HG03354 (cell line): ENCODE measurements at regions not wholly inside any gene's neighbourhood (a gene's known extent, or its start where the extent isn't known, plus 50 kb on each side); places are given as distances from the start of the nearest gene placed in this dataset.

Source experiments
- ATAC-seq: cut with Tn5 transposase; IDR thresholded peaks from one replicate; pipeline ENCODE4 v1.9.1; 2021; ENCODE audit warnings: mild to moderate bottlenecking; ENCODE audit not compliant: unreplicated experiment, poor library complexity, severe bottlenecking

DNA sequence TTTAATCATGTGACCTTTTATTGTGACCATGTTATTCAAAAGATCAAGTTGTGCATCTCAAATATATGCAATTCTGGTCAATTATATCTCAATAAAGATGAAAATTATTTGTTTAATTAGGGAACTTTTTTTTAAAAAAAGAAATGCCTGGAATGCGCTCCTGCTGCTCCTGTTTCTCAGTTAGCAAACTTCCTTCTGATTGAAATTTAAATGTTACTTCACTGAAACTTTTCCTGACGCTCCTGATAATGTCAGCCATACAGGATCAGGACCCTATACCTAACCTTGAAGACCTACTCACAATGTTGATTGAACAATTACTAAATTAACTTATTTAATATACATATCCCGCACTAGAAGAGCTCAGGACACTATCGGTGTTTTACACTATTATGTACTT lies 190.4 kb downstream of the MACC1 start:
- ATAC-seq, result no peak

DNA sequence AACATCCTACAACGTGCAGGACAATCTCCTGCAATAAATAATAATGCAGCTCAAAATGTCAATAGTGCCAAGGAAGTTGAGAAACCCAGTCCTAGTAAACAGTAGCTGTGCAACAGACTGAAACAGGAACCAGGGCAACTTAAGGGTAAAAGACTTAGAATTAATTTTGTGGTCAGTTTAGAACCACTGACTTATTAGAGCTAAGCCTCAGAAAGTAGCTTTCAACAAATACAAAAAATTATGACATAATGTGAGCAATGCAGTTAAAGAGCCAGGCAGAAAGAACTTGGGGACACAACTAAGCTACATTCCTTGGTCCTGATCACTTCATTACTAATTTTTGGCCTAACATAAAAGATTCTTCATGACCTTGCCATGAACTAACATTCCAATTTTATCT lies 195.4 kb downstream of the MACC1 start:
- ATAC-seq, result peak; percentile 89

DNA sequence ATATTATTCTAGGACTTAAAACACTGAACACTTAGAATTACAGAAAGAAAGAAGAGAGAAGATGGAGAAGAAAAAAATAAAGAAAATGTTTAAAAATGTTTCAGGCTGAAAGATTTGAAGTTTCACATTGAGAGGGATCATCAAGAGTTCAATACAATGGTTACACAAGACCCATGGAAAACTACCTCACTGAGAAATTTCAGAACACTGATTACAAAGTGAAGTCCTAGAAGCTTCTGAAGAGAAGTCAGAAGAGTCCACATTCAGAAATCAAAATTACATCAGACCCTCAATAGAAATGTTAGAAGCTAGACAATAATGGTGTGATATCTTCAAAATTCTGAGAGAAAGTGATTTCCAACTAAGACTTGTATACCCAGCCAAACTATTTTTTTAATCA lies 196.1 kb downstream of the MACC1 start:
- ATAC-seq, result no peak

DNA sequence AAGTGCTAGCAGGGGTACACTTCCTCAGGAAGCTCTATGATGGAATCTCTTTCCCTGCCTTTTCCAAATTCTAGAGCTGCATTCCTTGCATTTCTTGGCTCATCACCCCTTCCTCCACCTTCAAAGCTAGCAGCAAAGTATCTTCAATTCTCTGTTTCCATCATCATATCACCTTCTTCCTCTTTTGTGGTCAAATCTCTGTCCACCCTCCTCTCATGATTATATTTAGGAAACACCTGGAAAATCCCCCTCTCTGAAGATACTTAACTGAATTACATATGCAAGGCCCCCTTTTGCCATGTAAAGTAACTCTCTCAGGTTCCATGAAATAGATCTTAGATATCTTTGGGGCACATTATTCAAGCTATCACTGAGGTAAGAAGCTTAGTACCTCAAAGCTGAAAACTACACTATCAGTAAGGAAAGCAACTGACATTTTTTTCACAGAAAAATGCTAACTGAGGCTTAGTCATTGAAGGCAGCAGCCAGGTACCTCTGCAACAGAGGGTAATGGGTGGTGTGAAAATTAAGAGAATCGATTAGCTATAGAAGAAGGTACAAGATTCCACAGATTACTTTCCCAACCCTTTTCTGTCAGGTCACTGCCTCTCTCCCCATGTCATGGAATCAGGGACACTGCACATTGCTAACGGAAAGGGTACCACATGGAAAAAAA lies 197.3 kb downstream of the MACC1 start:
- ATAC-seq, result no peak

DNA sequence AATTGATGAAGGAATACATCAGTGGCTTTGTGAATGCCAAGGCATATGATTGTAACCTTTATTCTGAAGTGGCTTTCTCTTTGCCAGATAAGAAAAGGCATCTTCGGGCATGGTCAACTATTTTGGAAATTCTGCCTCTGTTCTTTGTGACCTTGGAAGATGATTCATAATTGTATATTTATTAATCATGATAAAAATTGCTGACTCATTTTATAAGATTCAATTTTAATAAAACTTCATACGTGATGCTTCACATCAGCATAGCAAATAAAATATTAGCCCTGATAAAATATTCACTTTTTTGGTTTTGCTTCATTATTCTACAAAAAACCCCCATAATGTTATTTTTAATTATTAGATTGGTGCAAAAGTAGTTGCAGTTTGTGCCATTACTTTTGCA lies 200.5 kb downstream of the MACC1 start:
- ATAC-seq, result no peak

DNA sequence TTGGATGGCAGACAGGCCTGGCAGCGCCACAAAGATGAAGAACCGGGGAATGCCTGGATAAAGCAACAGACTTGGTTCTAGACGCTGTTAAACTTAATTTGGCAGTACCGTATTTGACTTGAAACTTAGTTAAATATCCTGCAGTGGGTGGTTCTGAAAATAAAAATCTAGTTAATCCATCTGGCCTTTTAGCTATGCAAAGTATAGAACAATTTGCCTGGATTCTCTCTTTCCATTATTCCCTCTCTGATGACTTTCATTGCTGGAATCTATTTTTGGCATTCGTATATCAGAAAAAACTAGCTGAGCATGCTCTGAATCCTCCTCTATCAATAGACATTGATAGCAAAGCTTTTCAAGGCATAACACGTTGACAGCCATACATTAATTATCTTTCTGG lies 203.6 kb downstream of the MACC1 start:
- no peak for ATAC-seq

DNA sequence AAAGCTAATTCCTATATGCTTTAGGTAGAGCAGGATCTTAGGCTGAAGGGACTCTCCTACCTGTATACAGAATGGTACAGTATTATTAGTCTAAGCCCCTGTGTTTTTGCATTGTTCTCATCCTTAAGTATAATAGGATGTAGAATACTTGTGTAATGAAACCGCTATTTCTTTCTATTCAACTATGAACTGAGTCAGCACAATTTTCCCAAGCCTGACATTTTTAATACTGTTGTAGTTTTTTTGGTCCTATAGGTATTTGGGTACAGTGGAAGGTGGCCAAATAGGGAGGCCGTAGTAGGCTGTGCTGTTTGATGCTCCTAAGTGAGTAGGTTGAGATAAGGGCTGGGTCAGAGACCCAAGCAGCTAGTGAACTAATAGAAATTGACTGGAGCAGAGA lies 205.1 kb downstream of the MACC1 start:
- no peak for ATAC-seq

DNA sequence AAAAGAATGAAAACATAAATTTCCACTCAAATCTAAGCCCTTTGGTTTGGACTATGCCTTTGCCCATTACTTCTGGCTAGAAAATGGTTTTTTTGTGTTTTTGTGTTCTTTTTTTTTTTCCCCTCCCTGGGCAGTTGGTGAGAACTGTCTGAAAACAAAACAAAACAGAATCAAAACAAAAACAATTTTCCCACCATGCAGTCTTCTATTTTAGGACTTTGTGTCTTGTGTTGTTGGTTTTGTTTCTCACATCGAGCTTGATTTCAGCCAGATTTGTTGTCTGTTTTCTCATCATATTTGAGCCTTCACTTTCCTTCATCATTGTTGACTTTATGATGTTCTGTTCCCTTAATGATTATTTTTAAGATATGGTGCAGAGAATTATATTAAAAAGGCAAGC lies 206.3 kb downstream of the MACC1 start:
- no peak for ATAC-seq

DNA sequence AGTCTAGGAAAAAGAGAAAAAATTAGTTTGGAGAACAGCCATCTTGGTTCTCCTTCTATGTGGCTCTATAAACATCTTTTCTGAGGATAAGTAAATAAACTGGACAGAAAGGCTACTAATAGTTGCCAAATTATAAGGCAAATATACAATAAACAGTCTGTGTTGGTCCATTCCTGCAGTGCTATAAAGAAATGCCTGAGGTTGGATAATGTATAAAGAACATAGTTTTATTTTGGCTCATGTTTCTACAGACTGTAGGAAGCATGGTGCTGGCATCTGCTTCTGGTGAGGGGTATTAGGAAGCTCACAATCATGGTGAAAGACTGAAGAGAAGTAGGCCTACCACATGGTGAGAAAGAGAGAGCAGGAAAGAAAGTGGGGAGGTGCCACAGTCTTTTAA lies 209.7 kb downstream of the MACC1 start:
- ATAC-seq, result no peak

DNA sequence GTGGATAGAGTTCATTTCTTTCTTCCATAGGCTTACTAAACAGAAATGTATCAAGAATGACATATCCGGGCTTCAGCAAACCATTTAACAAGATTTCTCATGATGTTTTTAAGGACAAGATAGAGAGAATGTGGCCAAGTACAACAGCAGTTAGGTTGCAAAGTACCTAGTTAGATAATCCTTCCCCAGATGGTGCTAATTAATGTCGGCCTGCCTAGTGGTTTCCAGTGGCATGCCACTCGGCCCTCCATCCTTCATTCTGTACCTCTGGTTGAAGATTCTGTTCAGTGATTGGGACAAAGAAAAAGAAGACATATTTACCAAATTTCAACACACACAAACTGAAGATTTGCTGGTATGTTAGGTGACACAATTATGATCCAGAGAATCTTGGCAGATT lies 212.1 kb downstream of the MACC1 start:
- ATAC-seq, result no peak

DNA sequence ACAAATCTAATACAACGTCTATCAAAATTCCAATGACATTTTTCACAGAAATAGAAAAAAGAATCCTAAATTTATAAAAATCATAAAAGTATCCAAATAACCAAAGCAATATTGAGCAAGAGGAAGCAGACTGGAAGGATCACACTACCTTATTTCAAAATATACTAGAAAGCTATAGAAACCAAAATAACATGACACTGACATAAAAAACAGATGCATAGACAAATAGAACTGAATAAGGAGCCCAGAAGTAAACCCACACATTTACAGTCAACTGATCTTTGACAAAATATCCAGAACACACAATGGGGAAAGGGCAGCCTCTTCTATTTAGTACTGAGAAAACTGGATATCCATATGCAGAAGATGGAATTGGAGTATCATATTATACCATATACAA lies 217.5 kb downstream of the MACC1 start:
- ATAC-seq, result no peak

DNA sequence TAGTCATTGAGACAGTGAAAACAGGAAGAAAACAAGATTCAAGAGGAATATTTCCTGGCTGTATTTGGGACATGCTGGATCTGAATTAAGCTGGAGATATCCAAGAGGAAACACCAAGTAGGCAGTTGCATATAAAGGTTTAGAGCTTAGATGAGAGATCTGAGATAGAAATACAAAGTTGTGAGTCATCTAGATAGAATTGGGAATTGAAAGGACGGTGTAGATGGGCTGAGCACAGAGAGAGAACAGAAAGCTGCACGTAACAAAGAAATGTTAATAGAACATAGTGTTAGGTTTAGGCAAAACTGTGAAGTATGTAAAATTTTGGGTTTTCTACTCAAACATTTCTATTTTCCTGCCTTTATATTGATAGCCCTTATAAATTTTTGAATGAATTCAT lies 218.5 kb upstream of the TMEM196 start:
- ATAC-seq, result no peak

DNA sequence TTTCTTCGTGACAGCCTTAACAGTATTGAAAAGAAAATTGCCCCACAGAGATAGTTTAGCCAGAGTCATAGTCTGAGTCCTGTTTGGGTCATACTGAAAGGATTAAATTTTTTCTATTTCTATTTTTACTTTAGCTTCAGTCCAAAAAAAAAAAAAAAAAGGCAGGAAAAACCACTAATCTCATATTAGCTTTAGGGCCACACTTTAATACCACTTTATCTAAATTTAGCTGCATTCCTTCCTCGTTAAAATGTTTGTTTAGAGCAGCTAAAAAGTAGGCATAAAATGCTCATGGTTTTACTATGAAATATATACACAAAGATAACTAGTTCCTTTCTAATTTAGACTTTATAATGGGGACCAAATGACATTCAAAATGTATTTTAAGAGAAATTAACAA lies 216.5 kb upstream of the TMEM196 start:
- no peak for ATAC-seq

DNA sequence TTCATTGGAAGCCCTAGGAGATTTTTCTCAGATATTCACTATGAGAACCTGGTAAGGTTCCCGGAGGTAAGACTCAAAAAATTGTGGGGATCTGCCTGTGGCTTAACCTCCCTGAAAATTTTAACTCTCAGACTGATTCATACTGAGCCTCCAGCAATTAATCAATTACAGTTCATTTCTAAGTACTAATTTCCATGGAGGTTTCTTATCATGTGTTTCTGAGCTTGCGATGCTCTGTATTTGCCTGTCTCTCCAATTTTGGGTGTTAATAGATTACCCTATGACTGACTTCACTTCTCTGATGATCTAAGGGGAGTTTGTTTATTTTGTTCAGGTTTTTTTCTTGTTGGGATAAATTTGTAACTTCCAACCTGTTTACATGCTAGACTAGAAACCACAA lies 215.4 kb upstream of the TMEM196 start:
- ATAC-seq, result peak; percentile 71

DNA sequence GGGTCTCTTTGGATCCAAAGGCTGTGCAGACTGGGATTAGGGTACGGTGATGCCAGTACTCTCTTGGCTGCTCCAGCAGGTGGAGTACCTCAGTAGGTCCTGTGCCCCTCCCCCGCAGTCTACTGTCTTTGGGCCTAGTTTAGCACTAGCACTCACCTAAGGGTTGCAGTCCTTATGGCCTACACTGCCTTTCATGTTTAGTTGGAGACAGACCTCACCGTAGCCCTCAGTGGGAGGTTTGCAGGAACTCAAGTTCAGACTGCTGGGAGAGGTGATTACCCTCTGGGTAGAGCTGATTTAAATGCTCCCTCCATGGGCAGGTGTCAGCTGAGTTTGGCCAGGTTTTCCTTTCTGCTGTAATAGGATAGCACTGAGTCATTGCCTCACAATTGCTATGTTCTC lies 210.8 kb upstream of the TMEM196 start:
- ATAC-seq, result no peak

DNA sequence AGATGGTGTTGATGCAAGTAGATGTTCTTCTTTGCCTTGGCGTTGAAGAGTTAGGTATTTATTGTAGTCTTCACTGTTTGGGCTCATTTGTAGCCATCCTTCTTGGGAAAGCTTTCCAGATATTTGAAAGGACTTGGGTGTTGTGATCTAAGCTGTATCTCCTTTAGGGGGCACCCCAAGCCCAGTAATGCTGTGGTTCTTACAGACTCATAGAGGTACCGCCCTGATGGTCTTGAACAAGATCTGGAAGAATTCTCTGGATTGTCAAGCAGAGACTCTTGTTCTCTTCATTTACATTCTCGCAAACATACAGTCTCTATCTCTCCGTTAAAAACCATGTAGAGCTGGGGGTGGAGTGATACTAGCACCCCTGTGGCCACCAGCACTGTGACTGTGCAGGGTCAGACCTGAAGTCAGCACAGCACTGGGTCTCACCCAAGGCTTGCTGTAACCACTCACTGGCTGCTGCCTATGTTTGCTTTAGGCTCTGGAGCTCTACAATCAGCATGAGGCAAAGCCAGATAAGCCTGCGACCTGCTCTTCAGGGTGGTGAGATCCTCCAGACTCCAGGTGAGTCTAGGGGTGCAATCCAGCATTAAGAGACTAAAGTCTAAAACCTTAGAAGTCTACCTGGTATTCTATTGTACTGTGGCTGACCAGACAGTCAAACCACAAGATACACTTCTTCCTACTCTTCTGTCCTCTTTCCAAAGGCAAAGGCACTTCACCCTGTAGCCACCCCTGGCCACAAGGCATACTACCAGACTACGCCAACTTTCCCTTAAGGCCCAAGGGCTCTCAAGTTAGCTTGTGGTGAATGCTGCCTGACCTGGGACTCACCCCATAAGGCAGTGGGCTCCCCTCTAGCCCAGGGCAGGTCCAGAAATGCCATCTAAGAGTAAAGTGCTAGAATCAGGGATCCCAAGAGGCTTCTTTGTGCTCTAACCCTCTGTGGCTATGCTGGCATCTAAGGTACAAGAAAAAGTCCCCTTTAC lies 209.7 kb upstream of the TMEM196 start:
- peak; percentile 56 for ATAC-seq

DNA sequence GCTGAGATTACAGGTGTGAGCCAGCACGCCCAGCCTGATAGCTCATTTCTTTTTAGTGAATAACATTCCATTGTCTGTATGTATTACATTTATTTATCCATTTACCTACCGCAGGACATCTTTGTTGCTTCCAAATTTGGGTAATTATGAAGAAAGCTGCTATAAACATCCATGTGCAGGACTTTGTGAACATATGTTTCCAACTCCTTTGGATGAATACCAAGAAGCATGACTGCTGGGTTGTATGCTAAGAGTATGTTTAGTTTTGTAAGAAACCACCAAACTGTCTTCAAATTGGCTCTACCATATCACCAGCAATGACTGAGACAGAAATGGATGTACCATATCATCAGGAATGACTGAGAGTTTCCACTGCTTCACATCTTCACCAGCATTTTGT lies 200.2 kb upstream of the TMEM196 start:
- ATAC-seq, result no peak

DNA sequence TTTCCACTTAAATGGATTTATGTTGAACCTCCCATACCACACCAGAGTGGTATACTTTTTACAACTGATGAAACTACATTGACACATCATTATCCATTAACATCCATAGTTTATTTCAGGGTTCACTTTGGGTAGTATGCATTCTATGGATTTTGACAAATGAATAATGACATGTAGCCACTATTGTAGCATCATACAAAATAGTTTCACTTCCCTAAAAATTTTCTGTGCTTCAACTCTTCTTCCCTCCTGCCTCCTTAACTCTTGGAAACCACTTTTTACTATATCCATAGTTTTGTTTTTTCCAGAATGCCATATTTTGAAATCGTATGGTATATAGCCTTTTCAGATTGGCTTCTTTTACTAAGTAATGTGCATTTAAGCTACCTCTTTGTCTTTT lies 199.5 kb upstream of the TMEM196 start:
- ATAC-seq, result no peak

DNA sequence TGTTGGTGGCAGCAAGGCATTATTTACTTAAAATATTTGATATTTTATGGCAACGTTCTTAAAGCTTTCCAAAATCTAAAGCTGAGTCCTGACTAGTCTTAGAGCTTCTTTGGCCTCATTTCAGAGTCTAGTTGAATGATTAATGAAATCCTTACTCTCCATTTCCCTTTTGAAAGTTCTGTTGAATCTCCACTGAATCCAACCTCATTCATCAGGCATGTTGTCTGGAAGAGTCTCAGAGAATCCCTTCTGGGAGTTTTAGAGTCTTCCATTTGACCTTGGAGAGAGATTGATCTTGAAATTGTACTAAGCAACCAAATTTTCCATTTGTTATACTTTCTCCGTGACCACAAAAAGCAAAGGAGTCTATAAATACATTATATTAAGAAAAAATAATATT lies 198.5 kb upstream of the TMEM196 start:
- no peak for ATAC-seq

DNA sequence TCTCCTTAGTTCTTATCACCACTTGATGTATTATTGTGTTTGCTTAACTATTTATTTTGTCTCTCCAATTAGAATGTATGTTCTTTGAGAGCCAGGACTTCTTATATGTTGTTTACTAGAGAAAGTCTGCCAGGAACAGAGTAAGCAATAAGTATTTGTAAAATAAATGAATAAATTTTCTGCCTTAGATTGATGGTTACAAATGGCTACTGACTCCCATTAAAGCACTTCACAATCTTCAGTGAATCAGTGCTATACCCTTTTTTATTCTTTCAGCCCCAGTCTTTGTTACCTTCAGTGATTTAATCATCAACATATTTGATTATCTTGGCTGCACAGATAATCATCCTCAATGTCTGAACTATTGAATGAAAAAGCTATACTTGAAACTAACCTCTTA lies 197.1 kb upstream of the TMEM196 start:
- no peak for ATAC-seq

DNA sequence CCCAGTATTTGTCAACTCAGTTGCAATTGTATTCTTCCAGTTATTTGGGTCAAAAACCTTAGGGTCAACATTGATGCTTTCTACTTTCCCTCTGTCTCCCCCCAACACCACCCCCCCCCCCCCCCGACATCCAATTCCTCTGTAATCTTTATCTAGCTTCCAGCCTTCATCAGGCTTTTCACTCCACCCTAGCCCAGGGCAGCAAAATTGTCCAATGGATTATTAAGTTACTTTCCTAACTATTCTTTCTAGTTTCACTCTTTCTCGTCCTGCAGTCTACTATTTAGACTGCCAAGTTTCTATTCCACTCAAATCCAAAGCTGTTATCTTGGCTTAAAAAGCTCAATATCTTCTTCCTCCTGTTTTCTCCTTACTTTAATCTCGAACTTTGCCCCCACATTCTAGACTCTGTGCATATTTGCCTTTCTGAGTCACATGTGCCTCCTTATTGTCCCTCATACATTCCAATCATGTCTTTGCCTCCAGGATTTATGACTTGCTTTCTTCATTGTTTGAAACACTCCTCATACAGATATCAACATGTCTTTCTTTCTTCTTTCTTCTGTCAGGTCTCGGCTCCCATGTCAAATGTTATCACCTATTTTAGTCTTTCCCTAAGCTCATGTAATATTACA lies 196.6 kb upstream of the TMEM196 start:
- ATAC-seq, result no peak
